ENCODE measurements at regions not wholly inside any gene's neighbourhood (a gene's known extent, or its start where the extent isn't known, plus 50 kb on each side); places are given as distances from the start of the nearest gene placed in this dataset.

DNA sequence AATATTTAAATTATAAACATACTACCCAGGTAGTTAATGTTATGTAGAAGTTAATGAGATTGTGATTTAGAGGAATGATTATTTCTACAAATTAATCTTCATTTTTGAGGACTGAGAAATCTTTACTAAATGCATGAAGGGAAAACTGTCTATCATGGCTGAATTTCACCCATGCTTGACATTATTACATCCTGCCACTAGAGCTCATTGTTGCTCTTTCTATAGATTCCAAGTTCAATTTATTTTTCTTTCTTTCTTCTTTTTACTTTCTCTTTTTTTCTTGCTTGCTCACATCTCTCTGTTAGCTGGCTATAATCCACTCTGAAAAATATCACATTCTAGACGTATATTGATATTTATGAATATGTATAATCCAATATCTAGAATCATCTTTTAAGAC lies 505.0 kb upstream of the KLHL1 start:
- TF ChIP-seq POLR2A (IDR thresholded peaks at IDR 0.05): no peak
- TF ChIP-seq, protein P1, sequence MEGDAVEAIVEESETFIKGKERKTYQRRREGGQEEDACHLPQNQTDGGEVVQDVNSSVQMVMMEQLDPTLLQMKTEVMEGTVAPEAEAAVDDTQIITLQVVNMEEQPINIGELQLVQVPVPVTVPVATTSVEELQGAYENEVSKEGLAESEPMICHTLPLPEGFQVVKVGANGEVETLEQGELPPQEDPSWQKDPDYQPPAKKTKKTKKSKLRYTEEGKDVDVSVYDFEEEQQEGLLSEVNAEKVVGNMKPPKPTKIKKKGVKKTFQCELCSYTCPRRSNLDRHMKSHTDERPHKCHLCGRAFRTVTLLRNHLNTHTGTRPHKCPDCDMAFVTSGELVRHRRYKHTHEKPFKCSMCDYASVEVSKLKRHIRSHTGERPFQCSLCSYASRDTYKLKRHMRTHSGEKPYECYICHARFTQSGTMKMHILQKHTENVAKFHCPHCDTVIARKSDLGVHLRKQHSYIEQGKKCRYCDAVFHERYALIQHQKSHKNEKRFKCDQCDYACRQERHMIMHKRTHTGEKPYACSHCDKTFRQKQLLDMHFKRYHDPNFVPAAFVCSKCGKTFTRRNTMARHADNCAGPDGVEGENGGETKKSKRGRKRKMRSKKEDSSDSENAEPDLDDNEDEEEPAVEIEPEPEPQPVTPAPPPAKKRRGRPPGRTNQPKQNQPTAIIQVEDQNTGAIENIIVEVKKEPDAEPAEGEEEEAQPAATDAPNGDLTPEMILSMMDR (IDR thresholded peaks at IDR 0.05): no peak
- TF ChIP-seq EP300 (IDR thresholded peaks at IDR 0.05): no peak

All from sigmoid colon (tissue), 4 donors.